RWPE2 (cell line): ENCODE measurements at regions not wholly inside any gene's neighbourhood (a gene's known extent, or its start where the extent isn't known, plus 50 kb on each side); places are given as distances from the start of the nearest gene placed in this dataset.

ENCODE experiments used
- ATAC-seq: fragments of 200-7000 bp; cut with Tn5 transposase; 3 replicates; pipeline ENCODE4 v1.9.1; 2021; ENCODE audit warnings: low read depth
- DNase-seq: peaks from one replicate; pipeline ENCODE4 v3.0.0-alpha.2; 2020; ENCODE audit warnings: low spot score
- H3K27ac ChIP-seq: fragments of 450-650 bp; 2 replicates; pipeline ENCODE4 v1.5.1; 2017; ENCODE audit warnings: mild to moderate bottlenecking; ENCODE audit not compliant: poor library complexity, severe bottlenecking
- H3K27me3 ChIP-seq: fragments of 250-450 bp; sonication (Bioruptor Pico); 2 replicates; pipeline ENCODE4 v1.5.1; 2021; ENCODE audit warnings: mild to moderate bottlenecking, moderate library complexity; ENCODE audit not compliant: insufficient read depth, poor library complexity, severe bottlenecking
- H3K36me3 ChIP-seq: fragments of 250-450 bp; sonication (Bioruptor Pico); 2 replicates; pipeline ENCODE4 v1.5.1; 2020; ENCODE audit warnings: low read depth, mild to moderate bottlenecking, moderate library complexity
- H3K4me1 ChIP-seq: fragments of 250-450 bp; sonication (Bioruptor Pico); 2 replicates; pipeline ENCODE4 v1.5.1; 2021; ENCODE audit warnings: mild to moderate bottlenecking, moderate library complexity; ENCODE audit not compliant: insufficient read depth, poor library complexity, severe bottlenecking
- H3K4me3 ChIP-seq: fragments of 250-450 bp; sonication (Bioruptor Pico); 2 replicates; pipeline ENCODE4 v1.5.1; 2021; ENCODE audit warnings: mild to moderate bottlenecking, moderate library complexity; ENCODE audit not compliant: severe bottlenecking
- H3K9me3 ChIP-seq: fragments of 250-450 bp; sonication (Bioruptor Pico); 2 replicates; pipeline ENCODE4 v1.5.1; 2021; ENCODE audit warnings: mild to moderate bottlenecking, moderate library complexity; ENCODE audit not compliant: severe bottlenecking
- CTCF ChIP-seq: fragments of 450-650 bp; IDR thresholded peaks from one replicate; pipeline ENCODE4 v1.5.1; 2017; ENCODE audit warnings: mild to moderate bottlenecking, moderate library complexity; ENCODE audit not compliant: poor library complexity, severe bottlenecking

- Histone ChIP-seq H3K4me3 (no peak overlapping the region), H3K27me3 (no peaks in the 10 kb centered on the region), H3K4me1 (no peaks in the 10 kb centered on the region), H3K9me3 (no peaks in the 10 kb centered on the region), H3K36me3 (no peaks in the 10 kb centered on the region), H3K27ac (no peak overlapping the region)
- no peak for DNase-seq
- no peak for ATAC-seq
- no peak for TF ChIP-seq CTCF
Measured at GRCh38 chr7:12777257-12777656, 89.8 kb downstream of the ARL4A start.

- no peaks in the 10 kb centered on the region for H3K36me3 ChIP-seq
- ATAC-seq: no peak
- no peak for DNase-seq
- no peak overlapping the region for H3K27ac ChIP-seq
- no peaks in the 10 kb centered on the region for H3K27me3 ChIP-seq
- no peak overlapping the region for H3K4me3 ChIP-seq
- no peak for TF ChIP-seq CTCF
- H3K9me3 ChIP-seq: no peaks in the 10 kb centered on the region
- no peaks in the 10 kb centered on the region for H3K4me1 ChIP-seq
Measured at GRCh38 chr7:12779947-12780346, 92.5 kb downstream of the ARL4A start.

GRCh38 chr7:12783421-12784095 lies 96.1 kb downstream of the ARL4A start:
- DNase-seq (no peak), ATAC-seq (no peak)
- Histone ChIP-seq H3K27me3 (no peaks in the 10 kb centered on the region), H3K9me3 (no peaks in the 10 kb centered on the region), H3K4me1 (no peaks in the 10 kb centered on the region), H3K4me3 (no peak overlapping the region), H3K27ac (no peak overlapping the region), H3K36me3 (no peaks in the 10 kb centered on the region)
- TF ChIP-seq CTCF: no peak

- DNase-seq (no peak), ATAC-seq (no peak)
- Histone ChIP-seq H3K27ac (no peak overlapping the region), H3K4me3 (no peak overlapping the region), H3K9me3 (no peaks in the 10 kb centered on the region), H3K27me3 (no peaks in the 10 kb centered on the region), H3K4me1 (no peaks in the 10 kb centered on the region), H3K36me3 (no peaks in the 10 kb centered on the region)
- no peak for TF ChIP-seq CTCF
Measured at GRCh38 chr7:12785473-12785872, 98.0 kb downstream of the ARL4A start.

- TF ChIP-seq CTCF: no peak
- no peak for DNase-seq
- H3K36me3 ChIP-seq: no peaks in the 10 kb centered on the region
- no peaks in the 10 kb centered on the region for H3K4me1 ChIP-seq
- H3K27ac ChIP-seq: no peak overlapping the region
- no peaks in the 10 kb centered on the region for H3K27me3 ChIP-seq
- H3K4me3 ChIP-seq: no peak overlapping the region
- ATAC-seq: no peak
- H3K9me3 ChIP-seq: no peaks in the 10 kb centered on the region
Measured at GRCh38 chr7:12786494-12786893, 99.1 kb downstream of the ARL4A start.
